Chondrocyte (in vitro differentiated cells): ENCODE measurements at regions not wholly inside any gene's neighbourhood (a gene's known extent, or its start where the extent isn't known, plus 50 kb on each side); places are given as distances from the start of the nearest gene placed in this dataset.

ENCODE experiments used
- DNase-seq: peaks from one replicate; pipeline ENCODE4 v3.0.0; 2021; ENCODE audit warnings: mixed read lengths, low spot score
- H3K27ac Mint-ChIP-seq: one replicate; pipeline ENCODE4 v1.8.0; 2021; ENCODE audit warnings: mild to moderate bottlenecking, moderate library complexity, mixed read lengths; ENCODE audit not compliant: unreplicated experiment
- H3K27me3 Mint-ChIP-seq: 2 replicates; pipeline ENCODE4 v1.8.0; 2021; ENCODE audit warnings: low read depth, mixed read lengths
- H3K36me3 Mint-ChIP-seq: 2 replicates; pipeline ENCODE4 v1.8.0; 2021; ENCODE audit warnings: low read depth, mixed read lengths
- H3K4me1 Mint-ChIP-seq: 2 replicates; pipeline ENCODE4 v1.8.0; 2021; ENCODE audit warnings: low read depth, mild to moderate bottlenecking, mixed read lengths
- H3K4me3 Mint-ChIP-seq: one replicate; pipeline ENCODE4 v1.8.0; 2021; ENCODE audit warnings: mild to moderate bottlenecking, moderate library complexity, mixed read lengths; ENCODE audit not compliant: unreplicated experiment
- H3K9me3 Mint-ChIP-seq: 2 replicates; pipeline ENCODE4 v1.8.0; 2021; ENCODE audit warnings: low read depth, mixed read lengths
- TF ChIP-seq, protein P1 (sequence below): fragments of 200-600 bp; sonication (generic); IDR thresholded peaks from 2 replicates; pipeline ENCODE4 v1.5.0; 2021; ENCODE audit warnings: antibody characterized with exemption, mild to moderate bottlenecking, moderate library complexity

GRCh38 chr2:114330594-114330993 is 111.8 kb upstream of the DPP10 start:
- Mint-ChIP-seq H3K9me3 (no peaks in the 10 kb centered on the region), H3K4me3 (no peak overlapping the region), H3K27ac (no peak overlapping the region), H3K4me1 (no peaks in the 10 kb centered on the region), H3K36me3 (no peaks in the 10 kb centered on the region), H3K27me3 (no peaks in the 10 kb centered on the region)
- DNase-seq = no peak
- TF ChIP-seq, protein P1, sequence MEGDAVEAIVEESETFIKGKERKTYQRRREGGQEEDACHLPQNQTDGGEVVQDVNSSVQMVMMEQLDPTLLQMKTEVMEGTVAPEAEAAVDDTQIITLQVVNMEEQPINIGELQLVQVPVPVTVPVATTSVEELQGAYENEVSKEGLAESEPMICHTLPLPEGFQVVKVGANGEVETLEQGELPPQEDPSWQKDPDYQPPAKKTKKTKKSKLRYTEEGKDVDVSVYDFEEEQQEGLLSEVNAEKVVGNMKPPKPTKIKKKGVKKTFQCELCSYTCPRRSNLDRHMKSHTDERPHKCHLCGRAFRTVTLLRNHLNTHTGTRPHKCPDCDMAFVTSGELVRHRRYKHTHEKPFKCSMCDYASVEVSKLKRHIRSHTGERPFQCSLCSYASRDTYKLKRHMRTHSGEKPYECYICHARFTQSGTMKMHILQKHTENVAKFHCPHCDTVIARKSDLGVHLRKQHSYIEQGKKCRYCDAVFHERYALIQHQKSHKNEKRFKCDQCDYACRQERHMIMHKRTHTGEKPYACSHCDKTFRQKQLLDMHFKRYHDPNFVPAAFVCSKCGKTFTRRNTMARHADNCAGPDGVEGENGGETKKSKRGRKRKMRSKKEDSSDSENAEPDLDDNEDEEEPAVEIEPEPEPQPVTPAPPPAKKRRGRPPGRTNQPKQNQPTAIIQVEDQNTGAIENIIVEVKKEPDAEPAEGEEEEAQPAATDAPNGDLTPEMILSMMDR = no peak

- Mint-ChIP-seq H3K27me3 (no peaks in the 10 kb centered on the region), H3K4me1 (no peaks in the 10 kb centered on the region), H3K9me3 (no peaks in the 10 kb centered on the region), H3K36me3 (no peaks in the 10 kb centered on the region), H3K27ac (no peak overlapping the region), H3K4me3 (no peak overlapping the region)
- DNase-seq = no peak
- TF ChIP-seq, protein P1 = no peak
Observed at GRCh38 chr2:114331934-114332333, 110.5 kb upstream of the DPP10 start.

DNA sequence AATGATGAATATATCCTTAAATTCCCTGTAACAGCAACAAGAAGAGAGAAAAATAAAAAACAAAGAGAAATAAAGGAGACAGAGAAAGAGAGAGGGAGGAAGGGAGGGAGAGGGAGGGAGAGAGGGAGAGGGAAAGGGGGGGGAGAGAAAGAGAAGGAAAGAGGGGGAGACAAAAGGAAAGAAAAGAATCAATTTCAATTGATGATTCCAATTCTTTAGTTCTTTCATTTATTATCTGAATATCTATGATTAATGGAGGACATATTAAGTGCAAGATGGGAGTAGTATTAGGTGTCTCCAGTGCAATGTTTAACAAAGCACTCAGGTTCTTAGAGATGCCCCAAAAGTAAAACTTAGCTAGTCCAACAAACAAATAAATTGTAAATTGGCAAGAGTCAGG is 97.2 kb upstream of the DPP10 start:
- H3K36me3 Mint-ChIP-seq = no peaks in the 10 kb centered on the region
- no peak overlapping the region for H3K27ac Mint-ChIP-seq
- no peaks in the 10 kb centered on the region for H3K27me3 Mint-ChIP-seq
- H3K4me1 Mint-ChIP-seq = no peaks in the 10 kb centered on the region
- no peaks in the 10 kb centered on the region for H3K9me3 Mint-ChIP-seq
- DNase-seq = no peak
- TF ChIP-seq, protein P1 = no peak
- H3K4me3 Mint-ChIP-seq = no peak overlapping the region

- Mint-ChIP-seq H3K4me3 (no peak overlapping the region), H3K4me1 (no peaks in the 10 kb centered on the region), H3K27ac (no peak overlapping the region), H3K27me3 (no peaks in the 10 kb centered on the region), H3K9me3 (peaks cover 6% of the 10 kb centered on the region), H3K36me3 (no peaks in the 10 kb centered on the region)
- TF ChIP-seq, protein P1 = no peak
- no peak for DNase-seq
Observed at GRCh38 chr2:114346658-114347057, 95.8 kb upstream of the DPP10 start.

DNA sequence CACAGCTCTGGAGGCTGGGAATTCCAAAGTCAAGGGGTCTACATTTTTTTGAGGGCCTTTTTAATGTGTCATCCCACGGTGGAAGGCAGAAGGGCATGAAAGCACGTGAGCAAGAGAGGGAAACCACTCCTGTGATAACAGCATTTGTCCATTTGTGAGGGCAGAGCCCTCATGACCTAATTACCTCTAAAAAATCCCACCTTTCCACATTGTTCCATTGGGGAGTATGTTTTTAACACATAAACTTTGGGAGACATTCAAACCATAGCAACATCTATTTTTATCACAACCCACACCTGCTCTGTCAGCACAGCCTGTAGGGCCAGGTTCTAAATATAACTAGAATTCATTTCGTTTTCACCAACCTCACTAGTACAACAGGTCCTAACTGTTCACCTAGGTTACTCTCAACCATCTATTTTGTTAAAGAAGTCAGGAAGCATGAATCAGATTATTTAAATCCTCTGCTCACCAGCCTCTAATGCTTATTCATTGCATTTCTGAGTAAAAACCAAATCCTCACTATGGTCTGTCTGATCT is 92.2 kb upstream of the DPP10 start:
- TF ChIP-seq, protein P1 = no peak

More for the DNA sequence above, 92.2 kb upstream of the DPP10 start:
- DNase-seq = no peak
- H3K36me3 Mint-ChIP-seq = no peaks in the 10 kb centered on the region
- no peaks in the 10 kb centered on the region for H3K27me3 Mint-ChIP-seq
- H3K27ac Mint-ChIP-seq = no peak overlapping the region
- no peak overlapping the region for H3K4me3 Mint-ChIP-seq
- no peaks in the 10 kb centered on the region for H3K4me1 Mint-ChIP-seq
- peaks cover 6% of the 10 kb centered on the region for H3K9me3 Mint-ChIP-seq
